HL-60 (cell line): ENCODE measurements at regions not wholly inside any gene's neighbourhood (a gene's known extent, or its start where the extent isn't known, plus 50 kb on each side); places are given as distances from the start of the nearest gene placed in this dataset.

Experiments
- POLR2AphosphoS5 ChIP-seq: IDR thresholded peaks from 2 replicates; pipeline ENCODE4 v1.6.1; 2012; ENCODE audit warnings: low read depth
- SPI1 ChIP-seq: IDR thresholded peaks from 2 replicates; pipeline ENCODE4 v1.6.1; 2012; ENCODE audit warnings: low read depth, mild to moderate bottlenecking, borderline replicate concordance
- TF ChIP-seq, protein P1 (sequence below): IDR thresholded peaks from one replicate; pipeline ENCODE4 v1.5.1; 2011; ENCODE audit warnings: low read length, control low read depth, inconsistent platforms; ENCODE audit not compliant: insufficient read depth

DNA sequence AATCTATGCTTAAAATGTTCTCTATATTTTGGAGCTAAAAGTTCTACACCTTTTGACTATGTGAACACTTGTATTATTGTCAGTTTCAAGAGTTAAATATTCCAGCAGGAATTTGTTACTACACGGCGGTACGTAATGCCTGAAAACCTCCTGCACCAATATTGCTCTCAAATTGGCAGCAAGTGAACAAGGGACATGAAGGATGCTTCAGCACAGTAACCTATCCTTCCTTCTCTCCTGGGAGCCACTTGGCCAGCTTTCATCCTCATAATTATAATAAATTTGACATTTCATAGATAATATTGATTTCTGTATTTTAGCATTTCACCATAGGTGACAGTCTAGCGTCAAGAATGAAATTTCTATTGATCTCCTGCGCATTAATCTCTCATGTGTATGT, 197.6 kb downstream of the NR4A2 start:
- TF ChIP-seq, protein P1, sequence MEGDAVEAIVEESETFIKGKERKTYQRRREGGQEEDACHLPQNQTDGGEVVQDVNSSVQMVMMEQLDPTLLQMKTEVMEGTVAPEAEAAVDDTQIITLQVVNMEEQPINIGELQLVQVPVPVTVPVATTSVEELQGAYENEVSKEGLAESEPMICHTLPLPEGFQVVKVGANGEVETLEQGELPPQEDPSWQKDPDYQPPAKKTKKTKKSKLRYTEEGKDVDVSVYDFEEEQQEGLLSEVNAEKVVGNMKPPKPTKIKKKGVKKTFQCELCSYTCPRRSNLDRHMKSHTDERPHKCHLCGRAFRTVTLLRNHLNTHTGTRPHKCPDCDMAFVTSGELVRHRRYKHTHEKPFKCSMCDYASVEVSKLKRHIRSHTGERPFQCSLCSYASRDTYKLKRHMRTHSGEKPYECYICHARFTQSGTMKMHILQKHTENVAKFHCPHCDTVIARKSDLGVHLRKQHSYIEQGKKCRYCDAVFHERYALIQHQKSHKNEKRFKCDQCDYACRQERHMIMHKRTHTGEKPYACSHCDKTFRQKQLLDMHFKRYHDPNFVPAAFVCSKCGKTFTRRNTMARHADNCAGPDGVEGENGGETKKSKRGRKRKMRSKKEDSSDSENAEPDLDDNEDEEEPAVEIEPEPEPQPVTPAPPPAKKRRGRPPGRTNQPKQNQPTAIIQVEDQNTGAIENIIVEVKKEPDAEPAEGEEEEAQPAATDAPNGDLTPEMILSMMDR = no peak
- TF ChIP-seq SPI1 = no peak
- TF ChIP-seq POLR2AphosphoS5 = no peak
